ENCODE measurements at regions not wholly inside any gene's neighbourhood (a gene's known extent, or its start where the extent isn't known, plus 50 kb on each side); places are given as distances from the start of the nearest gene placed in this dataset.
"Not testable (repeated sequence)": the region's sequence is repeated elsewhere in the genome, so short reads cannot be mapped to it uniquely, and the experiment has no call there.

GRCh38 chr16:29338821-29339700 is 67.5 kb downstream of the NPIPB11 start:
- TF ChIP-seq CTCF, POLR2A (IDR thresholded peaks at IDR 0.05): not testable (repeated sequence)

Data from esophagus squamous epithelium (tissue), 4 donors.